ENCODE measurements at regions not wholly inside any gene's neighbourhood (a gene's known extent, or its start where the extent isn't known, plus 50 kb on each side); places are given as distances from the start of the nearest gene placed in this dataset.

DNA sequence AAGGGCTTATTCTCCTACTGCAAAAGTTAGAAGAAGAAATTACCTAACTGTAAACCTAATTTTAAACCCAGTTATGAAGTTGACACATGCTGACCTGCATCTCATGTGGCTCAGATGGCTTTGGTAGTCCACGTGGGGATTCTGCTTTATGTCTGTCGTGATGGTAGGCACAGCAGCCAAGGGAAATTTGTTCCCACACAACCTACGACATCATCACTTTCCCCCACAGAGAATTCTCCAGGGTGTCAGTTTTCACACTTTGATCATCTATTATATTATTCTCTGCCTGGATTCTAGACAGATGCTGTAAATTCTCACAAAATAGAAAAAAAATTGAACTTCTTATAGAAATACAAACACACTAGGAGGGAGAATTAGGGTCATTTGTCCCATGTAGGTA is 70.6 kb downstream of the PTHLH start:
- CTCF ChIA-PET: no interaction called here
- DNase-seq: peak; percentile 44
- dilution Hi-C loops (cut with HindIII; ENCODE audit: low sequenced_read_pairs, unreplicated experiment): no loop called here

More for the DNA sequence above, 70.6 kb downstream of the PTHLH start:
- no peaks in the 10 kb centered on the region for H3K27me3 ChIP-seq (ENCODE audit: control insufficient read depth, insufficient read depth, low read length)
- H2BK5ac ChIP-seq (ENCODE audit: low read depth, low read length, poor library complexity, severe bottlenecking): no peak overlapping the region
- no peaks in the 10 kb centered on the region for H4K20me1 ChIP-seq (ENCODE audit: insufficient read depth, low read length)
- no peak overlapping the region for H2BK15ac ChIP-seq (ENCODE audit: low read depth, low read length)
- H2AK5ac ChIP-seq (ENCODE audit: low read depth, low read length): 0 out of 2 replicates have a peak overlapping the region, but pooled peaks have one; percentile 58
- H3K4me2 ChIP-seq (ENCODE audit: low read depth, low read length): no peak overlapping the region
- no peak overlapping the region for H3K27ac ChIP-seq (ENCODE audit: insufficient read depth, low read length)
- H2BK120ac ChIP-seq (ENCODE audit: low read depth, low read length): 0 out of 2 replicates have a peak overlapping the region, but pooled peaks have one; percentile 25
- no peak overlapping the region for H2AFZ ChIP-seq (replicated peaks; ENCODE audit: low read length, poor library complexity)
- no peak overlapping the region for H2BK20ac ChIP-seq (ENCODE audit: low read depth, low read length)
- no peak overlapping the region for H4K5ac ChIP-seq (ENCODE audit: low read depth, low read length)
- H3K9ac ChIP-seq (ENCODE audit: low read depth, low read length): no peak overlapping the region
- TF ChIP-seq MAFK (IDR thresholded peaks at IDR 0.05; ENCODE audit: low read depth, low read length): no peak
- TF ChIP-seq CHD1 (IDR thresholded peaks at IDR 0.05; ENCODE audit: low read depth, low read length): no peak
- TF ChIP-seq POLR2A (IDR thresholded peaks at IDR 0.05; ENCODE audit: low read depth, low read length): no peak
- no peak for TF ChIP-seq MXI1 (IDR thresholded peaks at IDR 0.05; ENCODE audit: borderline replicate concordance, low read depth, low read length)
- TF ChIP-seq RFX5 (IDR thresholded peaks at IDR 0.05; ENCODE audit: low read depth, low read length): no peak
- TF ChIP-seq NFE2L2 (IDR thresholded peaks at IDR 0.05; ENCODE audit: low read depth, low read length): no peak
- no peak for TF ChIP-seq FOS (IDR thresholded peaks at IDR 0.05; ENCODE audit: low read depth, low read length)
- TF ChIP-seq SMC3 (IDR thresholded peaks at IDR 0.05; ENCODE audit: low read depth, low read length): no peak
- TF ChIP-seq RAD21 (IDR thresholded peaks at IDR 0.05; ENCODE audit: low read length): no peak
- TF ChIP-seq, protein P1, sequence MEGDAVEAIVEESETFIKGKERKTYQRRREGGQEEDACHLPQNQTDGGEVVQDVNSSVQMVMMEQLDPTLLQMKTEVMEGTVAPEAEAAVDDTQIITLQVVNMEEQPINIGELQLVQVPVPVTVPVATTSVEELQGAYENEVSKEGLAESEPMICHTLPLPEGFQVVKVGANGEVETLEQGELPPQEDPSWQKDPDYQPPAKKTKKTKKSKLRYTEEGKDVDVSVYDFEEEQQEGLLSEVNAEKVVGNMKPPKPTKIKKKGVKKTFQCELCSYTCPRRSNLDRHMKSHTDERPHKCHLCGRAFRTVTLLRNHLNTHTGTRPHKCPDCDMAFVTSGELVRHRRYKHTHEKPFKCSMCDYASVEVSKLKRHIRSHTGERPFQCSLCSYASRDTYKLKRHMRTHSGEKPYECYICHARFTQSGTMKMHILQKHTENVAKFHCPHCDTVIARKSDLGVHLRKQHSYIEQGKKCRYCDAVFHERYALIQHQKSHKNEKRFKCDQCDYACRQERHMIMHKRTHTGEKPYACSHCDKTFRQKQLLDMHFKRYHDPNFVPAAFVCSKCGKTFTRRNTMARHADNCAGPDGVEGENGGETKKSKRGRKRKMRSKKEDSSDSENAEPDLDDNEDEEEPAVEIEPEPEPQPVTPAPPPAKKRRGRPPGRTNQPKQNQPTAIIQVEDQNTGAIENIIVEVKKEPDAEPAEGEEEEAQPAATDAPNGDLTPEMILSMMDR (conservative IDR thresholded peaks at IDR 0.05; ENCODE audit: low read depth, low read length): no peak
- TF ChIP-seq MAZ (IDR thresholded peaks at IDR 0.05; ENCODE audit: borderline replicate concordance, low read depth, low read length): no peak
- TF ChIP-seq, protein P2, sequence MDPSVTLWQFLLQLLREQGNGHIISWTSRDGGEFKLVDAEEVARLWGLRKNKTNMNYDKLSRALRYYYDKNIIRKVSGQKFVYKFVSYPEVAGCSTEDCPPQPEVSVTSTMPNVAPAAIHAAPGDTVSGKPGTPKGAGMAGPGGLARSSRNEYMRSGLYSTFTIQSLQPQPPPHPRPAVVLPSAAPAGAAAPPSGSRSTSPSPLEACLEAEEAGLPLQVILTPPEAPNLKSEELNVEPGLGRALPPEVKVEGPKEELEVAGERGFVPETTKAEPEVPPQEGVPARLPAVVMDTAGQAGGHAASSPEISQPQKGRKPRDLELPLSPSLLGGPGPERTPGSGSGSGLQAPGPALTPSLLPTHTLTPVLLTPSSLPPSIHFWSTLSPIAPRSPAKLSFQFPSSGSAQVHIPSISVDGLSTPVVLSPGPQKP (IDR thresholded peaks at IDR 0.05; ENCODE audit: borderline replicate concordance, low read depth, low read length): no peak
- TF ChIP-seq RCOR1 (IDR thresholded peaks at IDR 0.05; ENCODE audit: insufficient replicate concordance, low read length): no peak
- TF ChIP-seq CEBPB (IDR thresholded peaks at IDR 0.05; ENCODE audit: low read depth, low read length): no peak
- no peak for TF ChIP-seq BHLHE40 (IDR thresholded peaks at IDR 0.05; ENCODE audit: low read depth, low read length)
- TF ChIP-seq, protein P3, sequence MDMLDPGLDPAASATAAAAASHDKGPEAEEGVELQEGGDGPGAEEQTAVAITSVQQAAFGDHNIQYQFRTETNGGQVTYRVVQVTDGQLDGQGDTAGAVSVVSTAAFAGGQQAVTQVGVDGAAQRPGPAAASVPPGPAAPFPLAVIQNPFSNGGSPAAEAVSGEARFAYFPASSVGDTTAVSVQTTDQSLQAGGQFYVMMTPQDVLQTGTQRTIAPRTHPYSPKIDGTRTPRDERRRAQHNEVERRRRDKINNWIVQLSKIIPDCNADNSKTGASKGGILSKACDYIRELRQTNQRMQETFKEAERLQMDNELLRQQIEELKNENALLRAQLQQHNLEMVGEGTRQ (IDR thresholded peaks at IDR 0.05; ENCODE audit: low read depth, low read length): no peak
- H3K4ac ChIP-seq (ENCODE audit: low read depth, low read length): no peak overlapping the region
- peaks cover 4% of the 10 kb centered on the region for H3K4me1 ChIP-seq (ENCODE audit: control insufficient read depth, insufficient read depth, low read length)
- H3K36me3 ChIP-seq (ENCODE audit: control insufficient read depth, insufficient read depth, low read length): no peaks in the 10 kb centered on the region
- H3K56ac ChIP-seq (ENCODE audit: extremely low read depth, insufficient read depth, low read length): no peak overlapping the region
- no peak overlapping the region for H3K4me3 ChIP-seq (ENCODE audit: insufficient read depth, low read depth, low read length)
- no TSS peak for BruUV-seq (replicated peaks)
- no peaks in the 10 kb centered on the region; the same call in 1 of the 2 replicates for H3K9me1 ChIP-seq (ENCODE audit: insufficient read depth, low read length)
- intact Hi-C loops (cut with micrococcal nuclease) (no loop called here), in situ Hi-C loops (cut with MboI; ENCODE audit: low sequenced_read_pairs) (no loop called here)
- H3K79me1 ChIP-seq (ENCODE audit: low read depth in 1 of 2, low read length in 2 of 2): no peaks in the 10 kb centered on the region
- POLR2A ChIA-PET (ENCODE audit: unreplicated experiment): no interaction called here
- H2AK9ac ChIP-seq (replicated peaks; ENCODE audit: low read depth, low read length, poor library complexity): no peak overlapping the region
- H3K23ac ChIP-seq (ENCODE audit: low read depth, low read length): no peak overlapping the region
- ATAC-seq (ENCODE audit: low read depth): no peak
- H3K9me3 ChIP-seq (ENCODE audit: control insufficient read depth, insufficient read depth, low read length): no peaks in the 10 kb centered on the region
- H4K8ac ChIP-seq (ENCODE audit: low read depth in 2 of 2, low read length in 2 of 2): no peak overlapping the region
- H4K91ac ChIP-seq (ENCODE audit: insufficient read depth, low read depth, low read length): no peak overlapping the region
- no CpG with 5 or more reads among the region's 3 CpGs for WGBS, 2 experiments (ENCODE audit: extremely low coverage in 2 of 2, insufficient read length in 1 of 2)
- H3K14ac ChIP-seq (replicated peaks; ENCODE audit: low read depth, low read length): no peak overlapping the region
- no peak overlapping the region for H3K18ac ChIP-seq (ENCODE audit: low read depth, low read length)

Measured in IMR-90 (cell line).